ENCODE measurements at regions not wholly inside any gene's neighbourhood (a gene's known extent, or its start where the extent isn't known, plus 50 kb on each side); places are given as distances from the start of the nearest gene placed in this dataset.
"Not testable (repeated sequence)": the region's sequence is repeated elsewhere in the genome, so short reads cannot be mapped to it uniquely, and the experiment has no call there.

- POLR2A ChIA-PET (ENCODE audit: low non-redundant PET), result no interaction called here
- no peak for TF ChIP-seq EZH2 (IDR thresholded peaks at IDR 0.05; ENCODE audit: borderline replicate concordance, low read depth, low read length, poor library complexity, severe bottlenecking)
- no peak for TF ChIP-seq CTCF (conservative IDR thresholded peaks at IDR 0.05; ENCODE audit: low read depth, low read length)
- Histone ChIP-seq H3K27me3 (replicated peaks; ENCODE audit: insufficient read depth, low read depth, low read length, poor library complexity) (no peaks in the 10 kb centered on the region), H3K4me1 (ENCODE audit: insufficient read depth, low read length, poor library complexity, severe bottlenecking) (no peaks in the 10 kb centered on the region), H3K4me3 (ENCODE audit: low read depth, low read length, poor library complexity, severe bottlenecking) (no peak overlapping the region), H3K36me3 (ENCODE audit: insufficient read depth, low read length, poor library complexity, severe bottlenecking) (no peaks in the 10 kb centered on the region), H3K27ac (ENCODE audit: low read depth, low read length, poor library complexity, severe bottlenecking) (no peak overlapping the region), H3K9me3 (ENCODE audit: low read depth, low read length, poor library complexity, severe bottlenecking) (no peaks in the 10 kb centered on the region)
- BruUV-seq (replicated peaks), result no TSS peak
- CTCF ChIA-PET, result no interaction called here
- DNase-seq (ENCODE audit: low spot score), result no peak
- intact Hi-C loops (cut with micrococcal nuclease; ENCODE audit: unreplicated experiment), result no loop called here
Observed at GRCh38 chr7:118429141-118429540, 204.6 kb downstream of the ANKRD7 start.

GRCh38 chr7:118436663-118437062 is 212.2 kb downstream of the ANKRD7 start:
- no peak for DNase-seq (ENCODE audit: low spot score)
- Histone ChIP-seq H3K36me3 (ENCODE audit: insufficient read depth, low read length, poor library complexity, severe bottlenecking) (no peaks in the 10 kb centered on the region), H3K27ac (ENCODE audit: low read depth, low read length, poor library complexity, severe bottlenecking) (no peak overlapping the region), H3K4me1 (ENCODE audit: insufficient read depth, low read length, poor library complexity, severe bottlenecking) (no peaks in the 10 kb centered on the region), H3K9me3 (ENCODE audit: low read depth, low read length, poor library complexity, severe bottlenecking) (no peaks in the 10 kb centered on the region), H3K4me3 (ENCODE audit: low read depth, low read length, poor library complexity, severe bottlenecking) (no peak overlapping the region), H3K27me3 (replicated peaks; ENCODE audit: insufficient read depth, low read depth, low read length, poor library complexity) (no peaks in the 10 kb centered on the region)
- no peak for TF ChIP-seq CTCF (conservative IDR thresholded peaks at IDR 0.05; ENCODE audit: low read depth, low read length)
- no peak for TF ChIP-seq EZH2 (IDR thresholded peaks at IDR 0.05; ENCODE audit: borderline replicate concordance, low read depth, low read length, poor library complexity, severe bottlenecking)
- CTCF ChIA-PET, result no interaction called here
- POLR2A ChIA-PET (ENCODE audit: low non-redundant PET), result no interaction called here
- BruUV-seq (replicated peaks), result no TSS peak
- intact Hi-C loops (cut with micrococcal nuclease; ENCODE audit: unreplicated experiment), result no loop called here

- intact Hi-C loops (cut with micrococcal nuclease; ENCODE audit: unreplicated experiment); BruUV-seq (replicated peaks); DNase-seq (ENCODE audit: low spot score); H3K27me3 ChIP-seq (replicated peaks; ENCODE audit: insufficient read depth, low read depth, low read length, poor library complexity); POLR2A ChIA-PET (ENCODE audit: low non-redundant PET); H3K9me3 ChIP-seq (ENCODE audit: low read depth, low read length, poor library complexity, severe bottlenecking); CTCF ChIA-PET; H3K4me3 ChIP-seq (ENCODE audit: low read depth, low read length, poor library complexity, severe bottlenecking); H3K36me3 ChIP-seq (ENCODE audit: insufficient read depth, low read length, poor library complexity, severe bottlenecking); H3K27ac ChIP-seq (ENCODE audit: low read depth, low read length, poor library complexity, severe bottlenecking); H3K4me1 ChIP-seq (ENCODE audit: insufficient read depth, low read length, poor library complexity, severe bottlenecking): not testable (repeated sequence)
Observed at GRCh38 chr7:118449030-118449429, 224.5 kb downstream of the ANKRD7 start.

GRCh38 chr7:118449797-118450567 is 225.5 kb downstream of the ANKRD7 start:
- no peaks in the 10 kb centered on the region for H3K9me3 ChIP-seq (ENCODE audit: low read depth, low read length, poor library complexity, severe bottlenecking)
- H3K27me3 ChIP-seq (replicated peaks; ENCODE audit: insufficient read depth, low read depth, low read length, poor library complexity), result no peaks in the 10 kb centered on the region
- H3K4me3 ChIP-seq (ENCODE audit: low read depth, low read length, poor library complexity, severe bottlenecking), result no peak overlapping the region
- CTCF ChIA-PET, result no interaction called here
- H3K4me1 ChIP-seq (ENCODE audit: insufficient read depth, low read length, poor library complexity, severe bottlenecking), result no peaks in the 10 kb centered on the region
- intact Hi-C loops (cut with micrococcal nuclease; ENCODE audit: unreplicated experiment), result no loop called here
- H3K27ac ChIP-seq (ENCODE audit: low read depth, low read length, poor library complexity, severe bottlenecking), result no peak overlapping the region
- no peak for TF ChIP-seq EZH2 (IDR thresholded peaks at IDR 0.05; ENCODE audit: borderline replicate concordance, low read depth, low read length, poor library complexity, severe bottlenecking)
- H3K36me3 ChIP-seq (ENCODE audit: insufficient read depth, low read length, poor library complexity, severe bottlenecking), result no peaks in the 10 kb centered on the region
- BruUV-seq (replicated peaks), result no TSS peak
- DNase-seq (ENCODE audit: low spot score), result peak; percentile 3
- POLR2A ChIA-PET (ENCODE audit: low non-redundant PET), result no interaction called here

Data from A673 (cell line).